Esophagus muscularis mucosa (tissue), 3 donors: ENCODE measurements at regions not wholly inside any gene's neighbourhood (a gene's known extent, or its start where the extent isn't known, plus 50 kb on each side); places are given as distances from the start of the nearest gene placed in this dataset.

Source experiments
- CTCF ChIP-seq, 3 experiments: fragments of 200-600 bp in 2 of 3; fragments of 450-650 bp in 1 of 3; sonication (generic) in 2 of 3; IDR thresholded peaks; one replicate each; pipeline ENCODE4 v1.5.1; 2017 to 2019; ENCODE audit warnings: antibody characterized with exemption in 3 of 3, mild to moderate bottlenecking in 2 of 3, moderate library complexity in 1 of 3
- POLR2AphosphoS5 ChIP-seq, 2 donors: sonication (generic); formaldehyde crosslinking; IDR thresholded peaks; one replicate each; pipeline ENCODE4 v1.6.1; 2017; ENCODE audit warnings: antibody characterized with exemption in 2 of 2

GRCh38 chr6:147749331-147749730 is 240.8 kb downstream of the SAMD5 start:
- TF ChIP-seq CTCF (IDR thresholded peaks at IDR 0.05) (no peak), POLR2AphosphoS5 (IDR thresholded peaks at IDR 0.05) (no peak)
